HEK293T (cell line): ENCODE measurements at regions not wholly inside any gene's neighbourhood (a gene's known extent, or its start where the extent isn't known, plus 50 kb on each side); places are given as distances from the start of the nearest gene placed in this dataset.

ENCODE experiments used
- BHLHE40 ChIP-seq: fragments of 450-650 bp; IDR thresholded peaks from 2 replicates; pipeline ENCODE4 v1.6.1; 2016; ENCODE audit warnings: mild to moderate bottlenecking, moderate library complexity, borderline replicate concordance
- CTBP1 ChIP-seq: fragments of 450-650 bp; IDR thresholded peaks from 2 replicates; pipeline ENCODE4 v1.6.1; 2016; ENCODE audit warnings: borderline replicate concordance
- FOXA1 ChIP-seq: fragments of 450-650 bp; IDR thresholded peaks from 2 replicates; pipeline ENCODE4 v1.6.1; 2016; ENCODE audit warnings: mild to moderate bottlenecking
- HDGF ChIP-seq: fragments of 450-650 bp; IDR thresholded peaks from 2 replicates; pipeline ENCODE4 v1.6.1; 2017; ENCODE audit warnings: antibody characterized with exemption, borderline replicate concordance
- PKNOX1 ChIP-seq: fragments of 450-650 bp; IDR thresholded peaks from 2 replicates; pipeline ENCODE4 v1.6.1; 2016
- SP1 ChIP-seq: fragments of 450-650 bp; IDR thresholded peaks from 2 replicates; pipeline ENCODE4 v1.6.1; 2017

- TF ChIP-seq PKNOX1 (no peak), HDGF (no peak), FOXA1 (no peak), SP1 (no peak), BHLHE40 (no peak), CTBP1 (no peak)
Measured at GRCh38 chr10:81027706-81028105, 490.0 kb downstream of the SH2D4B start.
